ENCODE measurements at regions not wholly inside any gene's neighbourhood (a gene's known extent, or its start where the extent isn't known, plus 50 kb on each side); places are given as distances from the start of the nearest gene placed in this dataset.

GRCh38 chr6:125567407-125567806 lies 182.0 kb upstream of the HEY2 start:
- TF ChIP-seq TCF7L2 (IDR thresholded peaks at IDR 0.05; ENCODE audit: low read depth, low read length) (no peak), POLR2AphosphoS5 (IDR thresholded peaks at IDR 0.05; ENCODE audit: low read depth, low read length) (no peak), REST (IDR thresholded peaks at IDR 0.05; ENCODE audit: insufficient read depth in 1 of 2, low read depth in 2 of 2, low read length in 1 of 2) (no peak)
- in situ Hi-C loops (cut with HindIII; ENCODE audit: low pct_unique_long_range_greater_than_20kb, low sequenced_read_pairs) = no loop called here
- H3K4me3 ChIP-seq (ENCODE audit: low read depth in 2 of 2, low read length in 2 of 2) = no peak overlapping the region
- no peak for ATAC-seq
- H3K27me3 ChIP-seq (ENCODE audit: control insufficient read depth, insufficient read depth, low read length) = peaks cover 2% of the 10 kb centered on the region; the same call in 1 of the 2 replicates
- no peak for DNase-seq (ENCODE audit: low read depth, low spot score)
- CTCF ChIA-PET = no interaction called here
- H3K36me3 ChIP-seq (ENCODE audit: control insufficient read depth, insufficient read depth, low read length) = no peaks in the 10 kb centered on the region
- intact Hi-C loops (cut with micrococcal nuclease; ENCODE audit: unreplicated experiment) = no loop called here
- no peak overlapping the region for H3K27ac ChIP-seq (ENCODE audit: low read length)
- H3K4me1 ChIP-seq (ENCODE audit: control insufficient read depth, insufficient read depth, low read length) = no peaks in the 10 kb centered on the region
- BruUV-seq (replicated peaks) = no TSS peak
- POLR2A ChIA-PET = no interaction called here
- no peaks in the 10 kb centered on the region for H3K9me3 ChIP-seq (ENCODE audit: control insufficient read depth, insufficient read depth, low read depth, low read length)

GRCh38 chr6:125568609-125569008 lies 180.8 kb upstream of the HEY2 start:
- Histone ChIP-seq H3K4me3 (ENCODE audit: low read depth in 2 of 2, low read length in 2 of 2) (no peak overlapping the region), H3K36me3 (ENCODE audit: control insufficient read depth, insufficient read depth, low read length) (no peaks in the 10 kb centered on the region), H3K27ac (ENCODE audit: low read length) (no peak overlapping the region), H3K9me3 (ENCODE audit: control insufficient read depth, insufficient read depth, low read depth, low read length) (no peaks in the 10 kb centered on the region), H3K4me1 (ENCODE audit: control insufficient read depth, insufficient read depth, low read length) (no peaks in the 10 kb centered on the region), H3K27me3 (ENCODE audit: control insufficient read depth, insufficient read depth, low read length) (peaks cover 2% of the 10 kb centered on the region; the same call in 1 of the 2 replicates)
- POLR2A ChIA-PET = no interaction called here
- ATAC-seq (no peak), DNase-seq (ENCODE audit: low read depth, low spot score) (no peak)
- TF ChIP-seq POLR2AphosphoS5 (IDR thresholded peaks at IDR 0.05; ENCODE audit: low read depth, low read length) (no peak), SIN3A (IDR thresholded peaks at IDR 0.05; ENCODE audit: borderline replicate concordance, insufficient read depth, low read depth, low read length) (no peak)
- intact Hi-C loops (cut with micrococcal nuclease; ENCODE audit: unreplicated experiment) (no loop called here), in situ Hi-C loops (cut with HindIII; ENCODE audit: low pct_unique_long_range_greater_than_20kb, low sequenced_read_pairs) (no loop called here)
- CTCF ChIA-PET = no interaction called here
- BruUV-seq (replicated peaks) = no TSS peak

- intact Hi-C loops (cut with micrococcal nuclease; ENCODE audit: unreplicated experiment) = no loop called here
- BruUV-seq (replicated peaks) = no TSS peak
- peaks cover 5% of the 10 kb centered on the region; the same call in 1 of the 2 replicates for H3K27me3 ChIP-seq (ENCODE audit: control insufficient read depth, insufficient read depth, low read length)
- ChIA-PET CTCF (no interaction called here), POLR2A (no interaction called here)
- no peak overlapping the region for H3K27ac ChIP-seq (ENCODE audit: low read length)
- DNase-seq (ENCODE audit: low read depth, low spot score) (no peak), ATAC-seq (no peak)
- TF ChIP-seq SIN3A (IDR thresholded peaks at IDR 0.05; ENCODE audit: borderline replicate concordance, insufficient read depth, low read depth, low read length) (no peak), POLR2AphosphoS5 (IDR thresholded peaks at IDR 0.05; ENCODE audit: low read depth, low read length) (no peak), CTCF (IDR thresholded peaks at IDR 0.05) (no peak), TCF7L2 (IDR thresholded peaks at IDR 0.05; ENCODE audit: low read depth, low read length) (no peak), REST (IDR thresholded peaks at IDR 0.05; ENCODE audit: insufficient read depth in 1 of 2, low read depth in 2 of 2, low read length in 1 of 2) (no peak)
- H3K9me3 ChIP-seq (ENCODE audit: control insufficient read depth, insufficient read depth, low read depth, low read length) = no peaks in the 10 kb centered on the region
- no peaks in the 10 kb centered on the region for H3K36me3 ChIP-seq (ENCODE audit: control insufficient read depth, insufficient read depth, low read length)
- in situ Hi-C loops (cut with HindIII; ENCODE audit: low pct_unique_long_range_greater_than_20kb, low sequenced_read_pairs) = no loop called here
- H3K4me3 ChIP-seq (ENCODE audit: low read depth in 2 of 2, low read length in 2 of 2) = no peak overlapping the region
- no peaks in the 10 kb centered on the region for H3K4me1 ChIP-seq (ENCODE audit: control insufficient read depth, insufficient read depth, low read length)
These were observed 178.9 kb upstream of the HEY2 start for GRCh38 chr6:125570526-125570925.
